Fibroblast of the aortic adventitia (primary cell): ENCODE measurements at regions not wholly inside any gene's neighbourhood (a gene's known extent, or its start where the extent isn't known, plus 50 kb on each side); places are given as distances from the start of the nearest gene placed in this dataset.

Source experiments
- DNase-seq: peaks from one replicate; pipeline ENCODE4 v3.0.0-alpha.2; 2010; ENCODE audit warnings: low read depth
- H3K4me3 ChIP-seq: 2 replicates; pipeline ENCODE4 v1.5.1; 2011; ENCODE audit warnings: low read depth, mild to moderate bottlenecking, control low read depth, low read length, moderate library complexity
- CTCF ChIP-seq: IDR thresholded peaks from 2 replicates; pipeline ENCODE4 v1.5.1; 2011; ENCODE audit warnings: mild to moderate bottlenecking, low read length, control low read depth, inconsistent platforms; ENCODE audit not compliant: insufficient read depth

DNA sequence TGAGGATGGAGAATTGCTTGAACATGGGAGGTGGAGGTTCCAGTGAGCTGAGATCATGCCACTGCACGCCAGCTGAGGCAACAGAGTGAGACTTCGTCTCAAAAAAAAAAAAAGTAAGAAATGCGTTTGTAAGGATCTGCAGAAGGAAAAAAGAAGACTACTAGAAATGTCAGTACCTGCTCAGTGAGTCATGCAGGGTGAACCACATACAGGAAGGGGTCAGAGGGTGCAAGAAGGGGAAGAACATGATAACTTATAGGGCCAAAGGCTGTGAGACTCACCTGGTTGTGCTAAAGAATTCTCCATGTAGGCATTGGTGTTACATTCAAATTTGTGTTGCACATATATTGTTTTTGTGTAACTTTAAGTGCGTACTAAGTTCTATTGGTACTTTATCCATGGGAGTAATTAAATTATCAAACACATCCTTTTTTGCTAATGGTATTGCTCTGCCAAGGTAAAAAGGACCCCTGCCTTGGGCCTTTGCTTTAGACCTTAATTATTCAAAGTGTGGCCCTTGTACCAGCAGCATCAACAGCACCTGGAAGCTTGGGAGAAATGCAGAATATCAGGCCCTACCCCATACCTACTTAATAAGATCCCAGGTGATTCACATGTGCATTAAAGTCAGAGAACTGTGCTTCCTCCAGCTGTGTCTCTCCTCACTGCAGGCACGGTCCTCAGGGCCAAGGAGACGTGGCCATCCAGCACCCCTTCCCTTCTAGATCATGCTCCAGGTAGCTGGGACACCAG, 96.4 kb upstream of the PPP2R5A start:
- no peak overlapping the region for H3K4me3 ChIP-seq
- TF ChIP-seq CTCF: no peak
- DNase-seq: no peak

- no peak for DNase-seq
- no peak overlapping the region for H3K4me3 ChIP-seq
- no peak for TF ChIP-seq CTCF
Observed at GRCh38 chr1:212189352-212189738, 95.9 kb upstream of the PPP2R5A start.

GRCh38 chr1:212190169-212190568, 95.0 kb upstream of the PPP2R5A start:
- H3K4me3 ChIP-seq: no peak overlapping the region
- no peak for DNase-seq
- TF ChIP-seq CTCF: no peak

GRCh38 chr1:212192261-212192998, 92.8 kb upstream of the PPP2R5A start:
- H3K4me3 ChIP-seq: no peak overlapping the region
- TF ChIP-seq CTCF: no peak
- no peak for DNase-seq

DNA sequence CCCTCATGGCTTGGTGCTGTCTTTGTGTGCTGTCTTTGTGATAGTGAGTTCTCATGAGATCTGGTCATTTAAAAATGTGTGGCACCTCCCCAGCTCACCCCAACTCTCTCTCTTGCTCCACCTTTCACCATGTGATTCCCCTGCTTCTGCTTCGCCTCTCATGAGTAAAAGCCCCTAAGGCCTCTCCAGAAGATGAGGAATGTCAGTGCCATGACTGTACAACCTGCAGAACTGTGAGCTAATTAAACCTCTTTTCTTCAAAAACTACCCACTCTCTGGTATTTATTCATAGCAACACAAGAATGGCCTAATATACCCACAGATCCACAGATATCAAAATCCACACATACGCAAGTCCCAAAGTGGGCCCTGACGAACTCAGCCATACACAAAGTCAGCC, 88.9 kb upstream of the PPP2R5A start:
- TF ChIP-seq CTCF: no peak
- H3K4me3 ChIP-seq: no peak overlapping the region
- no peak for DNase-seq

- H3K4me3 ChIP-seq: no peak overlapping the region
- no peak for DNase-seq
- TF ChIP-seq CTCF: no peak
Observed at GRCh38 chr1:212201461-212201860, 83.7 kb upstream of the PPP2R5A start.
